Natural killer cell (primary cell): ENCODE measurements at regions not wholly inside any gene's neighbourhood (a gene's known extent, or its start where the extent isn't known, plus 50 kb on each side); places are given as distances from the start of the nearest gene placed in this dataset.
A peak's percentile ranks its signal among the peaks of the same experiment; 100 is the strongest.

Source experiments
- ATAC-seq, 3 donors: fragments of 150-1000 bp in 2 of 3; fragments of 200-7000 bp in 1 of 3; cut with Tn5 transposase; 1 replicate in 1 of 3; 2 replicates in 2 of 3; pipeline ENCODE4 v1.10.0; 2021; ENCODE audit warnings: mild to moderate bottlenecking in 2 of 3, moderate library complexity in 2 of 3
- DNase-seq, 2 donors: peaks; one replicate each; pipeline versions ENCODE4 v3.0.0 to v3.0.0-alpha.2; 2013 to 2021; ENCODE audit warnings: mixed read lengths in 1 of 2
- H3K27ac ChIP-seq: one replicate; pipeline ENCODE4 v1.5.1; 2013; ENCODE audit warnings: mild to moderate bottlenecking, low read length
- H3K27me3 ChIP-seq: one replicate; pipeline ENCODE4 v1.6.1; 2013; ENCODE audit warnings: low read length; ENCODE audit not compliant: control insufficient read depth, insufficient read depth
- H3K36me3 ChIP-seq: one replicate; pipeline ENCODE4 v1.6.1; 2013; ENCODE audit warnings: low read length; ENCODE audit not compliant: control insufficient read depth, insufficient read depth
- H3K4me1 ChIP-seq: one replicate; pipeline ENCODE4 v1.6.1; 2013; ENCODE audit warnings: low read length; ENCODE audit not compliant: control insufficient read depth, insufficient read depth
- H3K4me3 ChIP-seq: one replicate; pipeline ENCODE4 v1.5.1; 2013; ENCODE audit warnings: low read length
- H3K9me3 ChIP-seq: one replicate; pipeline ENCODE4 v1.6.1; 2013; ENCODE audit warnings: low read length; ENCODE audit not compliant: control insufficient read depth, insufficient read depth
- H3K27ac Mint-ChIP-seq, 2 donors: one replicate each; pipeline ENCODE4 v1.8.0; 2022; ENCODE audit warnings: mild to moderate bottlenecking in 2 of 2, mixed read lengths in 2 of 2, moderate library complexity in 1 of 2
- H3K27me3 Mint-ChIP-seq, 2 donors: one replicate each; pipeline ENCODE4 v1.8.0; 2022; ENCODE audit warnings: low read depth in 2 of 2, mixed read lengths in 2 of 2
- H3K36me3 Mint-ChIP-seq: one replicate; pipeline ENCODE4 v1.8.0; 2022; ENCODE audit warnings: mixed read lengths
- H3K4me1 Mint-ChIP-seq, 2 donors: one replicate each; pipeline ENCODE4 v1.8.0; 2022; ENCODE audit warnings: mixed read lengths in 2 of 2
- H3K4me3 Mint-ChIP-seq: one replicate; pipeline ENCODE4 v1.8.0; 2022; ENCODE audit warnings: mild to moderate bottlenecking, moderate library complexity, mixed read lengths
- H3K9me3 Mint-ChIP-seq, 2 donors: one replicate each; pipeline ENCODE4 v1.8.0; 2022; ENCODE audit warnings: mixed read lengths in 2 of 2
- WGBS: methylation state at CpG from one replicate; pipeline ENCODE4 v1.1.7; 2013; ENCODE audit warnings: missing lambda C conversion rate; ENCODE audit not compliant: insufficient coverage; 5-methylcytosine and 5-hydroxymethylcytosine counted together
- intact Hi-C: fragments of 100-400 bp; cut with micrococcal nuclease; formaldehyde crosslinking; loops from one replicate; pipeline ENCODE4 v1.14.2; 2022
- TF ChIP-seq, protein P1 (sequence below): fragments of 200-600 bp; IDR thresholded peaks from one replicate; pipeline ENCODE4 v1.8.0; 2022; ENCODE audit warnings: antibody characterized with exemption

DNA sequence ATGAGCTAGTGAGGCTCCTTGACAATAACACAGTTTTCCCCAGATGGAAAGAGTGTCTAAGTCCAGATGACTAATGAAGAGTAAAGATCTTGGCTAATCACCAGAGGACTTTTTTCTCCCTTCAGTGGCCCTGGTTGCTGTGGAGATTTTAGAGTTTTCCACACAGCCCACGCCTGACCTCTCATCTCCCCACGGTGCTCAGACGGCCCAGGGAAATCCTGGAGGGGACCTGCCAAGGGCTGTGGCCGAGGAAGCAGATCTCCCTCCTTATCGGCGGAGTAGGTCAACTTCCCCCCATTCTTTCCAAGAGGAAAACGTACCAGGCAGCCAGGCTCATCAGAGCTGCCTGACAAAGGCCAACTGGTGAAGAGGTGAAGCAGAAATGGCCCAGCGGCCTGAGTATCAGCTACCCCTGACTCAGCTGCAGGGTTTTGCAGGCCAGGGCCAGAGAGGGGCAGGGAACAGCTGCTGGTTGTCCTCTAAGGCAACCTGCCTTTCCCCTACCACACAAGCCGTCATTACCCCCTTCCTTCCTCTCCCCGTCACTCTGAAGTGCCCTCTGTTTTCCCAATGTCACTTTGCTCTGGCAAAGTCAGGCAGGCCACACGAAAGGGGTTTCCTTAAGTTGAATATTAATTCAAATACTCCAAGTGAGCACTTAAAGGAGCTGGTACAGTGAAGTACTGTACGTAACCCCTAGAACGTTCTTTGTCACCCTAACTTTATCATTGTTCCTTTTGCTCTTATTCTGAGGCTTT is 140.2 kb upstream of the ADAMTS18 start:
- Histone ChIP-seq H3K36me3 (no peaks in the 10 kb centered on the region), H3K27me3 (no peaks in the 10 kb centered on the region), H3K4me1 (peaks cover 2% of the 10 kb centered on the region), H3K9me3 (no peaks in the 10 kb centered on the region), H3K27ac (no peak overlapping the region), H3K4me3 (no peak overlapping the region)
- WGBS, result 41% methylated on average over 13 of the region's 13 CpGs
- H3K4me3 Mint-ChIP-seq, result no peak overlapping the region
- no peaks in the 10 kb centered on the region for H3K9me3 Mint-ChIP-seq
- no peak overlapping the region for H3K27ac Mint-ChIP-seq
- peaks cover 3 to 9% of the 10 kb centered on the region in 2 donors for H3K27me3 Mint-ChIP-seq
- no peaks in the 10 kb centered on the region for H3K36me3 Mint-ChIP-seq
- TF ChIP-seq, protein P1, sequence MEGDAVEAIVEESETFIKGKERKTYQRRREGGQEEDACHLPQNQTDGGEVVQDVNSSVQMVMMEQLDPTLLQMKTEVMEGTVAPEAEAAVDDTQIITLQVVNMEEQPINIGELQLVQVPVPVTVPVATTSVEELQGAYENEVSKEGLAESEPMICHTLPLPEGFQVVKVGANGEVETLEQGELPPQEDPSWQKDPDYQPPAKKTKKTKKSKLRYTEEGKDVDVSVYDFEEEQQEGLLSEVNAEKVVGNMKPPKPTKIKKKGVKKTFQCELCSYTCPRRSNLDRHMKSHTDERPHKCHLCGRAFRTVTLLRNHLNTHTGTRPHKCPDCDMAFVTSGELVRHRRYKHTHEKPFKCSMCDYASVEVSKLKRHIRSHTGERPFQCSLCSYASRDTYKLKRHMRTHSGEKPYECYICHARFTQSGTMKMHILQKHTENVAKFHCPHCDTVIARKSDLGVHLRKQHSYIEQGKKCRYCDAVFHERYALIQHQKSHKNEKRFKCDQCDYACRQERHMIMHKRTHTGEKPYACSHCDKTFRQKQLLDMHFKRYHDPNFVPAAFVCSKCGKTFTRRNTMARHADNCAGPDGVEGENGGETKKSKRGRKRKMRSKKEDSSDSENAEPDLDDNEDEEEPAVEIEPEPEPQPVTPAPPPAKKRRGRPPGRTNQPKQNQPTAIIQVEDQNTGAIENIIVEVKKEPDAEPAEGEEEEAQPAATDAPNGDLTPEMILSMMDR, result no peak
- intact Hi-C loops, result no loop called here
- no peak for ATAC-seq
- DNase-seq, result no peak
- H3K4me1 Mint-ChIP-seq, result peaks cover 9 to 10% of the 10 kb centered on the region in 2 donors

DNA sequence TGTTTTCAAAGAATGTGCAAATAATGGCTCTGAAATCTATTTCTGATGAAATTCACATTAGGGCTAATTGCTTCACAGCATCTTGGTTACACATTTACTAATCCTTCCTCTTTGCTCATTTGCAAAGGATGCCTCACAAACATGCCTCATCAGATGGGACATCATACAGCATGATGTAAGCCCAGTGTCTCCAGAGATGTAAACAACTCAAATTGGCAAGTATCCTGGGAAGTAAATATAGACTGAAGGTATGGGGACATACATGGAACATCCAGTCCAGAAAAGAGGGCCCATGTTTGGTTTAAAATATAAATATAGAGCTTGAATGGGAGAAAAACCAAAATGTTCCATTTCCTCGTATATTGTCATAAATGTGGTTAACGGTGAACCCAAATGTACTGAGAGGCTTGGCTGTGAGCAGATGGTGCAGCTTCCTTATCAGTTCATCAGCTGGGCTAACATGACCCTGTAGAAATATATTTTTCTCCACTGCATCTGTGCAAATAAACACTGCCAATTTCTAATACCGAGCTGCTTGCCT is 142.9 kb upstream of the NUDT7 start:
- peaks cover 0 to 2% of the 10 kb centered on the region in 2 donors for H3K27me3 Mint-ChIP-seq
- WGBS, result 18% methylated on average over 2 of the region's 3 CpGs
- ATAC-seq, result peak in 1 of 3 donors; percentile 50
- H3K9me3 Mint-ChIP-seq, result no peaks in the 10 kb centered on the region
- no peak overlapping the region for H3K27ac Mint-ChIP-seq
- H3K4me1 ChIP-seq, result peaks cover 3% of the 10 kb centered on the region
- no peak overlapping the region for H3K4me3 Mint-ChIP-seq
- no peaks in the 10 kb centered on the region for H3K9me3 ChIP-seq
- no peaks in the 10 kb centered on the region for H3K36me3 Mint-ChIP-seq
- H3K36me3 ChIP-seq, result no peaks in the 10 kb centered on the region
- no peak overlapping the region for H3K27ac ChIP-seq
- DNase-seq, result no peak
- intact Hi-C loops, result no loop called here
- TF ChIP-seq, protein P1, result no peak
- H3K27me3 ChIP-seq, result no peaks in the 10 kb centered on the region
- H3K4me3 ChIP-seq, result no peak overlapping the region
- peaks cover 9 to 10% of the 10 kb centered on the region in 2 donors for H3K4me1 Mint-ChIP-seq

DNA sequence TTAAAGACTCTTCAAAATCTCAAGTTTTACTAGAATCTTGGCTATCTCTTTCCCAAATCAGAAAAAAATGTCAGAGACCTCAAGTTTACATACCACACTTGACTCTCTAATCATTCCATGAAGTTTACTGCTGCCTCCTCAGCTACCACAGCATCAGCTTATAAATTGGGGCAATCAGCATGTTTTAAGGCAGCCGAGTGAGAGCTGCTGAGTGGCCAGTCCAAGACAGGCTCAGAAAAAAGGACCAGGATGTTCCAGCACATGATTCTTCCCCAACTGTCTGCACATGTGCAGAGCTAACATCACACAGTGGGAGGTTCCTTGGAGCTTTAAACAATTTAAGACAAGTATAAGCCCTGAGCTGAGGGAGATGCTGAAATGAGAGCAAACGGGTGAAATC is 140.6 kb upstream of the NUDT7 start:
- no peak overlapping the region for H3K27ac ChIP-seq
- H3K4me1 Mint-ChIP-seq, result peaks cover 9 to 10% of the 10 kb centered on the region in 2 donors
- intact Hi-C loops, result loop anchor here (5.0 kb wide), 1 partner anchor 209 kb away; no protein-coding TSS in a partner anchor
- peaks cover 4% of the 10 kb centered on the region for H3K27me3 ChIP-seq
- no peaks in the 10 kb centered on the region for H3K9me3 Mint-ChIP-seq
- 41% methylated on average over 2 of the region's 2 CpGs for WGBS
- no peaks in the 10 kb centered on the region for H3K36me3 ChIP-seq
- no peaks in the 10 kb centered on the region for H3K9me3 ChIP-seq
- H3K27ac Mint-ChIP-seq, result no peak overlapping the region
- H3K4me1 ChIP-seq, result peaks cover 3% of the 10 kb centered on the region
- H3K4me3 Mint-ChIP-seq, result no peak overlapping the region
- no peaks in the 10 kb centered on the region for H3K36me3 Mint-ChIP-seq
- peaks cover 8 to 17% of the 10 kb centered on the region in 2 donors for H3K27me3 Mint-ChIP-seq
- ATAC-seq, result no peak
- TF ChIP-seq, protein P1, result no peak
- H3K4me3 ChIP-seq, result no peak overlapping the region
- no peak for DNase-seq
